ENCODE measurements at regions not wholly inside any gene's neighbourhood (a gene's known extent, or its start where the extent isn't known, plus 50 kb on each side); places are given as distances from the start of the nearest gene placed in this dataset.

DNA sequence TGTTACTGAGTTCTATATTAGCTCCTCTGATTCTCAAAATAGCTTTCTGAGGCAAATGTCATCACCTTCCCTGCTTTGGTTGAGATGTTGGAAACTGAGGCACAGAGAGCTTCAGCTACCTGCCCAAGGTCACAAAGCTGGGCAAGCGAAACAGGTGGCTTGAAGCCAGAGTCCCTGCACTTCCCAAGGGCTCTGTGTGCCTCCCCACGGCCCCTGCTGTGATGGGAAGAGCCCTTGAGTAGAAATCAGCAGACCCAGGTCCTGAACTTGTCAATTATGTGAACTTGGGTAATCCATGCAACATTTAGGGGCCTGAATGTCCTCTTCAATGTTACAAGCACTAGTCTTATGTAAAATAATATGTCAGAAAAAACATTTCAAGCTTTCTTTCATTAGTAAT lies 327.3 kb upstream of the PODXL start:
- H3K27me3 ChIP-seq: peaks cover 0 to 11% (median 0%) of the 10 kb centered on the region in 7 donors
- peaks cover 0 to 22% (median 7%) of the 10 kb centered on the region in 11 donors for H3K9me3 ChIP-seq
- DNase-seq (no peak), ATAC-seq (no peak)
- whole genome bisulfite sequencing, 2 donors: 79 to 80% methylated on average over 2 of the region's 2 CpGs
- intact Hi-C loops (cut with DNase I): no loop called here
- no peak overlapping the region for H3K4me3 ChIP-seq
- no peaks in the 10 kb centered on the region for H3K4me1 ChIP-seq
- TF ChIP-seq CTCF (IDR thresholded peaks at IDR 0.05): no peak
- no peaks in the 10 kb centered on the region for H3K36me3 ChIP-seq
- H3K27ac ChIP-seq: no peak overlapping the region

DNA sequence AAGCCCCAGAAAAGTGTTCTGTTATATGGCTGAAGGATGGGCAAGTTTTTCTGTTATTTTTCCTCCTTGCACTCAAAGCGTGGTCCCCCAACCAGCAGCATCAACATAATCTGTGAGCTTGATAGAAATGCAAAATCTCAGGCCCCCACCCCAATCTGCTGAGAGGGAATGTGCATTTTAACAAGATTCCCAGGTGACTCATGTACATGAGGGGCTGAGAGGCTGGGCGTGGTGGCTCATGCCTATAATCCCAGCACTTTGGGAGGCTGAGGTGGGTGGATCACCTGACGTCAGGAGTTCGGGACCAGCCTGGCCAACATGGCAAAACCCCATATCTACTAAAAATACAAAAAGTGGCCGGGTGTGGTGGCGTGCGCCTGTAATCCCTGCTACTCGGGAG lies 326.8 kb upstream of the PODXL start:
- H3K4me3 ChIP-seq: no peak overlapping the region
- H3K4me1 ChIP-seq: no peaks in the 10 kb centered on the region
- no peak for DNase-seq
- H3K27me3 ChIP-seq: peaks cover 0 to 11% (median 0%) of the 10 kb centered on the region in 7 donors
- no peak overlapping the region for H3K27ac ChIP-seq
- no peaks in the 10 kb centered on the region for H3K36me3 ChIP-seq
- WGBS, 2 donors: 85 to 87% methylated on average over 8 of the region's 8 CpGs
- ATAC-seq: no peak
- no peak for TF ChIP-seq CTCF (IDR thresholded peaks at IDR 0.05)
- intact Hi-C loops (cut with DNase I): no loop called here
- H3K9me3 ChIP-seq: peaks cover 0 to 22% (median 7%) of the 10 kb centered on the region in 11 donors

DNA sequence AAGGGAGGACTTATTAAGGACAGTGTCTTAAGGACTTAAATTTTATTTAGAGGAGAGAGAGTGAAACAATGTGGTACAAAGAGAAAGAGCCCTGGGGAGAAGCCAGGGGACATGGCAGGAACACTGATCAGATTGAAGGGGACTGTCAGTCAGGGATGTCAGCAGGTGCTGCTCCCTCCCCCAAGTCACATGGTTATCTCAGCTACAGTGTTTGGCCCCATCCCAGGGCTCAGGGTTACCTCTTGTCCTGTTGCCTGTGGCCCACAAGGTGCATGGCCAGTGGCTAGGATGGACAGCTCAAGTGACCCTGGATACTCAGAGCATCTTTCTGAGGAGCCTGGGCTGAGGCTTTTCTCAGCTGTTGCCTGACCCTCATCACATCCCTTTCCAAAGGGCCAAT lies 325.9 kb upstream of the PODXL start:
- Histone ChIP-seq H3K27me3 (peaks cover 0 to 11% (median 0%) of the 10 kb centered on the region in 7 donors), H3K4me3 (no peak overlapping the region), H3K4me1 (no peaks in the 10 kb centered on the region), H3K9me3 (peaks cover 0 to 22% (median 7%) of the 10 kb centered on the region in 11 donors), H3K27ac (no peak overlapping the region), H3K36me3 (no peaks in the 10 kb centered on the region)
- TF ChIP-seq CTCF (IDR thresholded peaks at IDR 0.05): no peak
- DNase-seq: no peak
- no peak for ATAC-seq
- intact Hi-C loops (cut with DNase I): no loop called here

DNA sequence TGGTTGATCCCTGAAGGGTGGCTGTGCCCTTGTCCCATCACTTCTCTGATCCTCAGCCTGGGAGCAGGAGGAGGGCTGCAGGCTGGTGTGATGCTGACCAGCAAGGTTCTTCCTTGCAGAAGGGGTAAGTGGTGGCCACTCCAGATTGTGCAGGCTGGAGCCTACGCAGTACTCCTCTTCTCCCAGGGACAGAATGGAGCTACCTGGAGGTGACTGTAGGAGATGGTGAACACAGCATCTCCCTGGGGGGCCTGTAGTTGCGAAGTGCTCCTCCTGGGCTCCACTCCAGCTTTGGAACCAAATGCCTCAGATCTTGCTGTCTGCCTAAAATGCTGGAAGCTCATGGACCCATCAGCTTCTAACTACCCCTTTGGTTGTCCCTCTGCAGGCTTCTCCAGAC lies 323.6 kb upstream of the PODXL start:
- H3K9me3 ChIP-seq: peaks cover 0 to 8% (median 0%) of the 10 kb centered on the region in 11 donors
- H3K4me3 ChIP-seq: no peak overlapping the region
- H3K36me3 ChIP-seq: no peaks in the 10 kb centered on the region
- H3K27ac ChIP-seq: no peak overlapping the region
- no peaks in the 10 kb centered on the region for H3K4me1 ChIP-seq
- WGBS, 2 donors: 79 to 82% methylated on average over 2 of the region's 2 CpGs
- no peak for TF ChIP-seq CTCF (IDR thresholded peaks at IDR 0.05)
- DNase-seq: no peak
- ATAC-seq: no peak
- peaks cover 0 to 11% (median 0%) of the 10 kb centered on the region in 7 donors for H3K27me3 ChIP-seq
- intact Hi-C loops (cut with DNase I): no loop called here
